Astrocyte of the spinal cord (primary cell): ENCODE measurements at regions not wholly inside any gene's neighbourhood (a gene's known extent, or its start where the extent isn't known, plus 50 kb on each side); places are given as distances from the start of the nearest gene placed in this dataset.

Source experiments
- DNase-seq: peaks from one replicate; pipeline ENCODE4 v3.0.0; 2011; ENCODE audit warnings: low read depth, low spot score
- H3K4me3 ChIP-seq: 2 replicates; pipeline ENCODE4 v1.5.1; 2011; ENCODE audit warnings: low read depth, mild to moderate bottlenecking, low read length, moderate library complexity
- CTCF ChIP-seq: IDR thresholded peaks from 2 replicates; pipeline ENCODE4 v1.5.1; 2012; ENCODE audit warnings: low read depth, mild to moderate bottlenecking, low read length, inconsistent platforms
- in situ Hi-C: cut with HindIII; loops from 2 replicates; pipeline ENCODE4 v1.10.0; 2017; ENCODE audit warnings: low sequenced_read_pairs

GRCh38 chr21:27408826-27409225 lies 441.9 kb upstream of the ADAMTS5 start:
- in situ Hi-C loops = no loop called here
- no peak for DNase-seq
- TF ChIP-seq CTCF = no peak
- no peak overlapping the region for H3K4me3 ChIP-seq

GRCh38 chr21:27407271-27407670 lies 440.4 kb upstream of the ADAMTS5 start:
- no peak for DNase-seq
- TF ChIP-seq CTCF = no peak
- H3K4me3 ChIP-seq = no peak overlapping the region
- in situ Hi-C loops = no loop called here

- TF ChIP-seq CTCF = no peak
- peak; percentile 24 for DNase-seq
- in situ Hi-C loops = no loop called here
- H3K4me3 ChIP-seq = no peak overlapping the region
Measured at GRCh38 chr21:27406300-27407009, 439.6 kb upstream of the ADAMTS5 start.

GRCh38 chr21:27403011-27403410 lies 436.1 kb upstream of the ADAMTS5 start:
- no peak for TF ChIP-seq CTCF
- DNase-seq = no peak
- no peak overlapping the region for H3K4me3 ChIP-seq
- in situ Hi-C loops = no loop called here

- no peak for DNase-seq
- no peak for TF ChIP-seq CTCF
- H3K4me3 ChIP-seq = no peak overlapping the region
- in situ Hi-C loops = no loop called here
Measured at GRCh38 chr21:27400045-27400444, 433.2 kb upstream of the ADAMTS5 start.

GRCh38 chr21:27397578-27397977 lies 430.7 kb upstream of the ADAMTS5 start:
- no peak for TF ChIP-seq CTCF
- H3K4me3 ChIP-seq = no peak overlapping the region
- DNase-seq = no peak
- in situ Hi-C loops = no loop called here

GRCh38 chr21:27393726-27394125 lies 426.8 kb upstream of the ADAMTS5 start:
- no peak overlapping the region for H3K4me3 ChIP-seq
- no peak for DNase-seq
- in situ Hi-C loops = no loop called here
- no peak for TF ChIP-seq CTCF
